ENCODE measurements at regions not wholly inside any gene's neighbourhood (a gene's known extent, or its start where the extent isn't known, plus 50 kb on each side); places are given as distances from the start of the nearest gene placed in this dataset.

- DNase-seq = no peak
Measured at GRCh38 chr7:136697271-136697670, 171.2 kb upstream of the CHRM2 start.

DNA sequence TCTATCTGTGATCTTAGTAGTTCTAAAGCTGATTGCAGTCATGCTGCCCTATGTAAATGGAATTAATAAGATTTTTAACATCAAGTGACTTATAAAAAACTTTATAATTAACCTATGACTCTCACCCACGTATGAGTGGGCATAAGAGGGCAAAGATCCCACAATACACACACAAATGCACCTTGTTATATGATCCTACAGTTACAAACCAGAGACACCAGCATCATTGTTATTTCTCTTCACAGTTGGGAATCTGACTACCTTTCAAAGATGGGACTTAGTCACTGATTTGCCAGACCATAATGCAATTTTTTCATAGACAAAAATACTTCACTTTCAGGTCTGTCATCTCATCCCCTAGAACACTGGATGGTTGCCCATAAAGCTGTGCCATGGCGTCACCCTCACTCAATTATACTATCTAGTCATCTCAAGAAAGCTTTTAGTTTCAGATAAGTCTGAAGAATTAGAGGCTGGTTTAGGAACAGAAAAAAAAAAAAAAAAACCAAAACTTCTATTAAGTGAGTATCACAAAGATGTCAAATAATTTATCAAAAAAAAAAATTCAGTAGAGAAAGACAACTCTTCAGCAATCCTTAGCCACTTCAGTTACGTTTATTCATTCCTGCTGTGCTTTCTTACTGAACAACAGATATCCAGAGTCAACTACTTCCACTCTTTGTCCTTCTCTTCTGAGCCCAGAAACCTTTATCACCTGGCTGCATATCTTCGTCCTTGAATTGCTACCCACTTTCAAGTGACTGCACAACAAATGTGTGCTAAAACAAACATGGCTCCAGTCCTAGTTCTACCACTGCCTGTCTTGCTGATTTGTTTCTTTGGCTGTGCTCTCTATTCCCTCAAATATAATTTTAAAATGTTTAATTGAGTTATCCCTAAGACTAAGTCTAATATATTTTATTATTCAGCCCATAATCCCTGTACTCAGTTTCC lies 175.0 kb upstream of the CHRM2 start:
- no peak for DNase-seq
- Histone ChIP-seq H3K4me3 (no peak overlapping the region), H3K79me2 (ENCODE audit: low read depth) (no peaks in the 10 kb centered on the region), H2AFZ (no peak overlapping the region), H3K9me3 (ENCODE audit: insufficient read depth, low read depth) (no peaks in the 10 kb centered on the region), H3K27me3 (ENCODE audit: insufficient read depth, low read depth) (0 out of 2 replicates have a peak, but pooled peaks cover 4% of the 10 kb centered on the region), H3K27ac (no peak overlapping the region), H3K4me2 (no peak overlapping the region), H3K4me1 (replicated peaks; ENCODE audit: insufficient read depth) (no peaks in the 10 kb centered on the region), H4K20me1 (ENCODE audit: insufficient read depth) (no peaks in the 10 kb centered on the region), H3K9me2 (ENCODE audit: insufficient read depth) (no peaks in the 10 kb centered on the region), H3F3A (ENCODE audit: insufficient read depth, low read depth) (no peaks in the 10 kb centered on the region), H3K36me3 (ENCODE audit: low read depth) (no peaks in the 10 kb centered on the region)
- no peak for TF ChIP-seq CTCF (conservative IDR thresholded peaks at IDR 0.05)
- TF ChIP-seq EZH2 (IDR thresholded peaks at IDR 0.05; ENCODE audit: low read depth) = no peak
- intact Hi-C loops (cut with micrococcal nuclease; ENCODE audit: unreplicated experiment) = no loop called here
- BruUV-seq (replicated peaks) = no TSS peak
- ChIA-PET POLR2A (ENCODE audit: unreplicated experiment) (interaction anchor here (0.6 kb wide), 1 partner anchor 127 kb away, joined by 14 read pairs; no protein-coding TSS in a partner anchor), CTCF (interaction anchor here (0.6 kb wide), 1 partner anchor 901 kb away, joined by 4 read pairs; no protein-coding TSS in a partner anchor)

More at GRCh38 chr7:136697271-136697670, 171.2 kb upstream of the CHRM2 start:
- BruUV-seq (replicated peaks) = no TSS peak
- intact Hi-C loops (cut with micrococcal nuclease; ENCODE audit: unreplicated experiment) = no loop called here
- Histone ChIP-seq H2AFZ (no peak overlapping the region), H3K79me2 (ENCODE audit: low read depth) (no peaks in the 10 kb centered on the region), H3K9me3 (ENCODE audit: insufficient read depth, low read depth) (no peaks in the 10 kb centered on the region), H3K4me1 (replicated peaks; ENCODE audit: insufficient read depth) (no peaks in the 10 kb centered on the region), H3K27me3 (ENCODE audit: insufficient read depth, low read depth) (0 out of 2 replicates have a peak, but pooled peaks cover under 1% of the 10 kb centered on the region), H3K4me2 (no peak overlapping the region), H3F3A (ENCODE audit: insufficient read depth, low read depth) (no peaks in the 10 kb centered on the region), H3K4me3 (no peak overlapping the region), H3K36me3 (ENCODE audit: low read depth) (no peaks in the 10 kb centered on the region), H4K20me1 (ENCODE audit: insufficient read depth) (no peaks in the 10 kb centered on the region), H3K9me2 (ENCODE audit: insufficient read depth) (no peaks in the 10 kb centered on the region; the same call in 1 of the 2 replicates), H3K27ac (no peak overlapping the region)
- ChIA-PET POLR2A (ENCODE audit: unreplicated experiment) (no interaction called here), CTCF (no interaction called here)
- TF ChIP-seq CTCF (conservative IDR thresholded peaks at IDR 0.05) = no peak
- TF ChIP-seq EZH2 (IDR thresholded peaks at IDR 0.05; ENCODE audit: low read depth) = no peak

DNA sequence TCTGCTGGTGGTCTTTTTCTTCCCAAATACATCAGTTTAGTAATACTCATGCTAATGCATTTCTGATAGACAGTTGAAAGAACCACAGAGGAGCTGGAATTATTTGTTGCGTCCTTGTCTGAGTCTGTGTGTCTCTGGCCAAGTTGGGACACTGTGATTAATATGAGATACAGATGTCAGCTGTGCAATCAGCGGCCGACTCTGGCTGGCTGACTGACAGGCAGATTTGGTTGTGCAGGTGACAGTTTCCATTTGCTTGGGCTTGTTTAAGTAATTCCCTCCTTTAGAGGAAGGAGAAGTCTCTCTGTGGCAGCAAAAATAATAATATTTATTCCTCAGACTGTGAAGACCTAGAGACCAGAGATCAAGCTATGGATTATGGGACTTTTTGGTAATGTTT lies 176.2 kb upstream of the CHRM2 start:
- TF ChIP-seq EZH2 (IDR thresholded peaks at IDR 0.05; ENCODE audit: low read depth) = no peak
- no peak for TF ChIP-seq CTCF (conservative IDR thresholded peaks at IDR 0.05)
- intact Hi-C loops (cut with micrococcal nuclease; ENCODE audit: unreplicated experiment) = no loop called here
- no peaks in the 10 kb centered on the region for H3F3A ChIP-seq (ENCODE audit: insufficient read depth, low read depth)
- CTCF ChIA-PET = no interaction called here
- BruUV-seq (replicated peaks) = no TSS peak
- no peak overlapping the region for H3K4me3 ChIP-seq
- H3K4me2 ChIP-seq = no peak overlapping the region
- POLR2A ChIA-PET (ENCODE audit: unreplicated experiment) = no interaction called here
- H3K27ac ChIP-seq = no peak overlapping the region
- no peaks in the 10 kb centered on the region for H3K36me3 ChIP-seq (ENCODE audit: low read depth)
- H2AFZ ChIP-seq = no peak overlapping the region
- H4K20me1 ChIP-seq (ENCODE audit: insufficient read depth) = no peaks in the 10 kb centered on the region
- no peak for DNase-seq
- H3K9me3 ChIP-seq (ENCODE audit: insufficient read depth, low read depth) = no peaks in the 10 kb centered on the region
- H3K79me2 ChIP-seq (ENCODE audit: low read depth) = no peaks in the 10 kb centered on the region
- no peaks in the 10 kb centered on the region for H3K4me1 ChIP-seq (replicated peaks; ENCODE audit: insufficient read depth)
- H3K27me3 ChIP-seq (ENCODE audit: insufficient read depth, low read depth) = 0 out of 2 replicates have a peak, but pooled peaks cover 4% of the 10 kb centered on the region
- H3K9me2 ChIP-seq (ENCODE audit: insufficient read depth) = no peaks in the 10 kb centered on the region

Measured in PC-9 (cell line).